ENCODE measurements at regions not wholly inside any gene's neighbourhood (a gene's known extent, or its start where the extent isn't known, plus 50 kb on each side); places are given as distances from the start of the nearest gene placed in this dataset.

- TF ChIP-seq EP300 (IDR thresholded peaks at IDR 0.05) (no peak), POLR2A (IDR thresholded peaks at IDR 0.05) (no peak), POLR2AphosphoS5 (IDR thresholded peaks at IDR 0.05) (no peak)
- TF ChIP-seq, protein P1, sequence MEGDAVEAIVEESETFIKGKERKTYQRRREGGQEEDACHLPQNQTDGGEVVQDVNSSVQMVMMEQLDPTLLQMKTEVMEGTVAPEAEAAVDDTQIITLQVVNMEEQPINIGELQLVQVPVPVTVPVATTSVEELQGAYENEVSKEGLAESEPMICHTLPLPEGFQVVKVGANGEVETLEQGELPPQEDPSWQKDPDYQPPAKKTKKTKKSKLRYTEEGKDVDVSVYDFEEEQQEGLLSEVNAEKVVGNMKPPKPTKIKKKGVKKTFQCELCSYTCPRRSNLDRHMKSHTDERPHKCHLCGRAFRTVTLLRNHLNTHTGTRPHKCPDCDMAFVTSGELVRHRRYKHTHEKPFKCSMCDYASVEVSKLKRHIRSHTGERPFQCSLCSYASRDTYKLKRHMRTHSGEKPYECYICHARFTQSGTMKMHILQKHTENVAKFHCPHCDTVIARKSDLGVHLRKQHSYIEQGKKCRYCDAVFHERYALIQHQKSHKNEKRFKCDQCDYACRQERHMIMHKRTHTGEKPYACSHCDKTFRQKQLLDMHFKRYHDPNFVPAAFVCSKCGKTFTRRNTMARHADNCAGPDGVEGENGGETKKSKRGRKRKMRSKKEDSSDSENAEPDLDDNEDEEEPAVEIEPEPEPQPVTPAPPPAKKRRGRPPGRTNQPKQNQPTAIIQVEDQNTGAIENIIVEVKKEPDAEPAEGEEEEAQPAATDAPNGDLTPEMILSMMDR (IDR thresholded peaks at IDR 0.05), result no peak
- no peaks in the 10 kb centered on the region for H3K4me1 ChIP-seq
- DNase-seq (ENCODE audit: low spot score in 2 of 2), result no peak
- H3K27ac ChIP-seq, result no peak overlapping the region
- no peak overlapping the region for H3K4me3 ChIP-seq
- 33% methylated on average over 1 of the region's 1 CpG for WGBS
- no peaks in the 10 kb centered on the region for H3K9me3 ChIP-seq
- no peaks in the 10 kb centered on the region for H3K36me3 ChIP-seq
- no peaks in the 10 kb centered on the region for H3K27me3 ChIP-seq
Measured at GRCh38 chr3:80999481-80999880, 762.0 kb downstream of the GBE1 start.

GRCh38 chr3:80998022-80998421 lies 763.4 kb downstream of the GBE1 start:
- Histone ChIP-seq H3K27me3 (no peaks in the 10 kb centered on the region), H3K4me3 (no peak overlapping the region), H3K4me1 (no peaks in the 10 kb centered on the region), H3K36me3 (no peaks in the 10 kb centered on the region), H3K9me3 (no peaks in the 10 kb centered on the region), H3K27ac (no peak overlapping the region)
- WGBS, result 98% methylated on average over 2 of the region's 2 CpGs
- DNase-seq (ENCODE audit: low spot score in 2 of 2), result no peak
- TF ChIP-seq, protein P1 (IDR thresholded peaks at IDR 0.05), result no peak
- TF ChIP-seq POLR2A (IDR thresholded peaks at IDR 0.05) (no peak), POLR2AphosphoS5 (IDR thresholded peaks at IDR 0.05) (no peak), EP300 (IDR thresholded peaks at IDR 0.05) (no peak)

GRCh38 chr3:80997622-80998021 lies 763.8 kb downstream of the GBE1 start:
- TF ChIP-seq, protein P1 (IDR thresholded peaks at IDR 0.05), result no peak
- TF ChIP-seq EP300 (IDR thresholded peaks at IDR 0.05) (no peak), POLR2AphosphoS5 (IDR thresholded peaks at IDR 0.05) (no peak), POLR2A (IDR thresholded peaks at IDR 0.05) (no peak)
- DNase-seq (ENCODE audit: low spot score in 2 of 2), result no peak
- Histone ChIP-seq H3K4me3 (no peak overlapping the region), H3K36me3 (no peaks in the 10 kb centered on the region), H3K9me3 (no peaks in the 10 kb centered on the region), H3K27ac (no peak overlapping the region), H3K27me3 (no peaks in the 10 kb centered on the region), H3K4me1 (no peaks in the 10 kb centered on the region)
- WGBS, result 68% methylated on average over 3 of the region's 3 CpGs

DNA sequence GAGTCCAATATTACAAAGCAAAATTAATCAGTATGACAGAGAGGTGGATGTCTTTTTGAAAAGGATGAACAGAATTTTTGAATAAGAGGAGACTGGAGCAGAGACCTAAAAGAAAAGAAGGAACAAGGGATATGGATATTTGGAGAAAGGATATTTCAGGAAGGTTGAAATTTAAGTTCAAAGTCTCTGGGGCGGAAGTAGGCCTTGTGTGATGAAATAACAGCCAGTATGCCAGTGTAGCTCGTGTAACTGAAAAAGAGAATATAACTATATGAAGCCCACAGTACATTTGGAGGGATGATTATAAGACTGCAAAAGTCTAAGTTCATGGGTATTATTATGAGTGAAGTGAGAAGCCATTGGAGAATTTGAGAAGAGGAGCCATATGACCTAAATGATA lies 766.7 kb downstream of the GBE1 start:
- WGBS, result 82% methylated on average over 2 of the region's 2 CpGs

DNA sequence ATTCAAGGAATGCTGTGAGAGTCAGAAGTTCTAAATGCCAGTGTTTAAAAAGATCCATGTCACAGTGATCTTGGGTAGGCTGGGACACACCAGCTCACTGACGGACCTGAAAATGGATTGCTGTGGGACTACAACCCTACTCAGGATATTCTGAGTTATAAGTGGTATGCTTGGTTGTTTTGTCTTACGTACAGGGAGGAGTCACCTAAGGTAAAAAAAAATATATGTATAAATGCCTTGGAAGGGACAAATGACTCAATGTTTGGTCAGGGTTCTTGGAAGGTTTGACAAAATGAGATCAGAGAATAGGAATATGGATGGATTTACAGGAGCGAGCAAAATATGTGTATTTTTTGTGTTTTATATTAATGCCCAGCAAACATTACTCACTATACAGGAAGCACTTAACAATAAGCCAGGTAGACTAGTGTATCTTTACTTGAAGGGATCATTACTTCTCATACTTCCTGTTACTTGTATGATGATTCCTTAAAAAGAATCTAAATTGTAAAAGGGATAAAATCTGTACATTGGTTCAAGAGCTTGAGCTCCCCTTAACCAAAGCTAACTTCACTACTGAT lies 767.3 kb downstream of the GBE1 start:
- no peaks in the 10 kb centered on the region for H3K27me3 ChIP-seq
- H3K4me1 ChIP-seq, result no peaks in the 10 kb centered on the region
- no peak for TF ChIP-seq POLR2AphosphoS5 (IDR thresholded peaks at IDR 0.05)
- H3K36me3 ChIP-seq, result no peaks in the 10 kb centered on the region
- H3K9me3 ChIP-seq, result no peaks in the 10 kb centered on the region
- H3K27ac ChIP-seq, result no peak overlapping the region
- DNase-seq (ENCODE audit: low spot score in 2 of 2), result no peak
- 98% methylated on average over 3 of the region's 3 CpGs for WGBS
- H3K4me3 ChIP-seq, result no peak overlapping the region

More for the DNA sequence above, 766.7 kb downstream of the GBE1 start:
- no peak for TF ChIP-seq POLR2A (IDR thresholded peaks at IDR 0.05)
- no peak for TF ChIP-seq EP300 (IDR thresholded peaks at IDR 0.05)
- TF ChIP-seq POLR2AphosphoS5 (IDR thresholded peaks at IDR 0.05), result no peak
- TF ChIP-seq, protein P1 (IDR thresholded peaks at IDR 0.05), result no peak
- no peaks in the 10 kb centered on the region for H3K27me3 ChIP-seq
- no peaks in the 10 kb centered on the region for H3K9me3 ChIP-seq
- H3K36me3 ChIP-seq, result no peaks in the 10 kb centered on the region
- H3K27ac ChIP-seq, result no peak overlapping the region
- H3K4me3 ChIP-seq, result no peak overlapping the region
- DNase-seq (ENCODE audit: low spot score in 2 of 2), result no peak
- no peaks in the 10 kb centered on the region for H3K4me1 ChIP-seq

Measured in suprapubic skin (tissue), 4 donors.